Ascending aorta (tissue), 2 donors: ENCODE measurements at regions not wholly inside any gene's neighbourhood (a gene's known extent, or its start where the extent isn't known, plus 50 kb on each side); places are given as distances from the start of the nearest gene placed in this dataset.
"Not testable (repeated sequence)": the region's sequence is repeated elsewhere in the genome, so short reads cannot be mapped to it uniquely, and the experiment has no call there.

Experiments
- DNase-seq, 2 donors: peaks; one replicate each; pipeline ENCODE4 v3.0.0-alpha.2; 2019; ENCODE audit warnings: low spot score in 2 of 2
- H3K27ac ChIP-seq, 2 donors: fragments of 200-600 bp; sonication (generic); one replicate each; pipeline ENCODE4 v1.5.1; 2016 to 2017; ENCODE audit warnings: mild to moderate bottlenecking in 1 of 2
- H3K27me3 ChIP-seq: fragments of 200-600 bp; sonication (generic); one replicate; pipeline ENCODE4 v1.5.1; 2017
- H3K36me3 ChIP-seq, 2 donors: fragments of 200-600 bp; sonication (generic); one replicate each; pipeline ENCODE4 v1.5.1; 2016
- H3K4me1 ChIP-seq, 2 donors: fragments of 200-600 bp; sonication (generic); one replicate each; pipeline ENCODE4 v1.5.1; 2016 to 2017; ENCODE audit warnings: mild to moderate bottlenecking in 1 of 2
- H3K4me3 ChIP-seq, 2 donors: fragments of 200-600 bp; sonication (generic); one replicate each; pipeline ENCODE4 v1.5.1; 2016 to 2017; ENCODE audit warnings: mild to moderate bottlenecking in 1 of 2
- H3K9me3 ChIP-seq, 2 donors: fragments of 200-600 bp; sonication (generic); one replicate each; pipeline ENCODE4 v1.5.1; 2016
- intact Hi-C: fragments of 100-400 bp; cut with DNase I; formaldehyde crosslinking; loops from one replicate; pipeline ENCODE4 v1.15.1; 2023
- TF ChIP-seq, protein P1 (sequence below), 3 experiments: fragments of 200-600 bp in 2 of 3; fragments of 450-650 bp in 1 of 3; sonication (generic) in 2 of 3; IDR thresholded peaks; one replicate each; pipeline ENCODE4 v1.5.1; 2016 to 2019; ENCODE audit warnings: antibody characterized with exemption in 3 of 3, mild to moderate bottlenecking in 1 of 3, moderate library complexity in 1 of 3

DNA sequence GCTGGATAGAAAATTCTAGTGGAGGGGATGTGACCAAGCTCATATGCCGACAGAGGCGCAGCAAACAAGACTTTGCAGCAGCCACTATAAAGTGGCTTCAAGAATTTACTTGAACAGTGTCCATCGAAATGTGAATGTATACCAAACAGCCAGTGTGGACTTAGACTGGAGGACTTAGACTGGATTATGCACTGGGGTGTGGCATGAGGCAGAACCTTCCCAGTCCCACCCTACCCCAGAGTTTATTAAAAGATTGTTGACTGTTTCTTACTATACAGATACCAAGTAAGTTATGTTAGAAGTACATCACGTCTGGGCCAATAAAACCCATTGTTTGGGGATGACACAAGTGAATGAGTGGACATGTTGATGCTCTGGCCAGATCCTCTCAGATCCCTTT is 561.3 kb upstream of the KLF4 start:
- Histone ChIP-seq H3K27ac (no peak overlapping the region), H3K36me3 (no peaks in the 10 kb centered on the region), H3K9me3 (no peaks in the 10 kb centered on the region), H3K4me1 (peaks cover 0 to 10% of the 10 kb centered on the region in 2 donors), H3K27me3 (no peaks in the 10 kb centered on the region), H3K4me3 (no peak overlapping the region)
- TF ChIP-seq, protein P1, sequence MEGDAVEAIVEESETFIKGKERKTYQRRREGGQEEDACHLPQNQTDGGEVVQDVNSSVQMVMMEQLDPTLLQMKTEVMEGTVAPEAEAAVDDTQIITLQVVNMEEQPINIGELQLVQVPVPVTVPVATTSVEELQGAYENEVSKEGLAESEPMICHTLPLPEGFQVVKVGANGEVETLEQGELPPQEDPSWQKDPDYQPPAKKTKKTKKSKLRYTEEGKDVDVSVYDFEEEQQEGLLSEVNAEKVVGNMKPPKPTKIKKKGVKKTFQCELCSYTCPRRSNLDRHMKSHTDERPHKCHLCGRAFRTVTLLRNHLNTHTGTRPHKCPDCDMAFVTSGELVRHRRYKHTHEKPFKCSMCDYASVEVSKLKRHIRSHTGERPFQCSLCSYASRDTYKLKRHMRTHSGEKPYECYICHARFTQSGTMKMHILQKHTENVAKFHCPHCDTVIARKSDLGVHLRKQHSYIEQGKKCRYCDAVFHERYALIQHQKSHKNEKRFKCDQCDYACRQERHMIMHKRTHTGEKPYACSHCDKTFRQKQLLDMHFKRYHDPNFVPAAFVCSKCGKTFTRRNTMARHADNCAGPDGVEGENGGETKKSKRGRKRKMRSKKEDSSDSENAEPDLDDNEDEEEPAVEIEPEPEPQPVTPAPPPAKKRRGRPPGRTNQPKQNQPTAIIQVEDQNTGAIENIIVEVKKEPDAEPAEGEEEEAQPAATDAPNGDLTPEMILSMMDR (IDR thresholded peaks at IDR 0.05) = no peak
- DNase-seq = no peak
- intact Hi-C loops = loop anchor here (5.0 to 10.0 kb wide), 3 partner anchors 319 to 564 kb away; partner anchors contain the start of gene KLF4

GRCh38 chr9:108049671-108050494 is 560.3 kb upstream of the KLF4 start:
- no peaks in the 10 kb centered on the region for H3K9me3 ChIP-seq
- no peak overlapping the region for H3K27ac ChIP-seq
- TF ChIP-seq, protein P1 (IDR thresholded peaks at IDR 0.05) = no peak
- H3K27me3 ChIP-seq = no peaks in the 10 kb centered on the region
- H3K4me3 ChIP-seq = no peak overlapping the region
- intact Hi-C loops = loop anchor here (5.0 to 10.0 kb wide), 3 partner anchors 318 to 563 kb away; partner anchors contain the start of gene KLF4
- H3K4me1 ChIP-seq = peaks cover 0 to 10% of the 10 kb centered on the region in 2 donors
- no peaks in the 10 kb centered on the region for H3K36me3 ChIP-seq
- no peak for DNase-seq

GRCh38 chr9:108049026-108049607 is 559.5 kb upstream of the KLF4 start:
- no peak for DNase-seq
- Histone ChIP-seq H3K4me3 (no peak overlapping the region), H3K27ac (no peak overlapping the region), H3K4me1 (peaks cover 0 to 9% of the 10 kb centered on the region in 2 donors), H3K27me3 (no peaks in the 10 kb centered on the region), H3K36me3 (no peaks in the 10 kb centered on the region), H3K9me3 (no peaks in the 10 kb centered on the region)
- TF ChIP-seq, protein P1 (IDR thresholded peaks at IDR 0.05) = no peak
- intact Hi-C loops = no loop called here

- Histone ChIP-seq H3K36me3 (no peaks in the 10 kb centered on the region), H3K27me3 (no peaks in the 10 kb centered on the region), H3K4me3 (no peak overlapping the region), H3K4me1 (peaks cover 0 to 5% of the 10 kb centered on the region in 2 donors), H3K27ac (no peak overlapping the region), H3K9me3 (peaks cover 0 to 4% of the 10 kb centered on the region in 2 donors)
- TF ChIP-seq, protein P1 (IDR thresholded peaks at IDR 0.05) = no peak
- intact Hi-C loops = no loop called here
- DNase-seq = no peak
These were observed 558.9 kb upstream of the KLF4 start for GRCh38 chr9:108048406-108049025.

- intact Hi-C loops = not testable (repeated sequence)
These were observed 558.2 kb upstream of the KLF4 start for GRCh38 chr9:108047777-108048176.

GRCh38 chr9:108047264-108047663 is 557.7 kb upstream of the KLF4 start:
- no peak overlapping the region for H3K27ac ChIP-seq
- no peaks in the 10 kb centered on the region for H3K27me3 ChIP-seq
- intact Hi-C loops = no loop called here
- H3K9me3 ChIP-seq = peaks cover 0 to 9% of the 10 kb centered on the region in 2 donors
- H3K4me3 ChIP-seq = no peak overlapping the region
- no peak for DNase-seq
- no peaks in the 10 kb centered on the region for H3K4me1 ChIP-seq
- H3K36me3 ChIP-seq = no peaks in the 10 kb centered on the region
- TF ChIP-seq, protein P1 (IDR thresholded peaks at IDR 0.05) = no peak

More at GRCh38 chr9:108047777-108048176, 558.2 kb upstream of the KLF4 start:
- not testable (repeated sequence) for H3K27ac ChIP-seq, H3K27me3 ChIP-seq, H3K36me3 ChIP-seq, DNase-seq, H3K4me3 ChIP-seq, H3K4me1 ChIP-seq, H3K9me3 ChIP-seq
